Loucy (cell line): ENCODE measurements at regions not wholly inside any gene's neighbourhood (a gene's known extent, or its start where the extent isn't known, plus 50 kb on each side); places are given as distances from the start of the nearest gene placed in this dataset.

Experiments used
- H2AFZ ChIP-seq: fragments of 200-600 bp; sonication (generic); 2 replicates; pipeline ENCODE4 v1.6.0; 2016; ENCODE audit warnings: antibody characterized with exemption, mild to moderate bottlenecking, low read length, moderate library complexity
- H3F3A ChIP-seq: fragments of 200-600 bp; 2 replicates; pipeline ENCODE4 v1.6.0; 2016; ENCODE audit warnings: antibody characterized with exemption, low read depth, mild to moderate bottlenecking
- H3K27me3 ChIP-seq: fragments of 200-600 bp; sonication (generic); 2 replicates; pipeline ENCODE4 v1.6.1; 2014; ENCODE audit warnings: low read length, mild to moderate bottlenecking; ENCODE audit not compliant: insufficient read depth, poor library complexity, severe bottlenecking
- H3K36me3 ChIP-seq: fragments of 200-600 bp; sonication (generic); 2 replicates; pipeline ENCODE4 v1.6.1; 2016; ENCODE audit warnings: low read length; ENCODE audit not compliant: insufficient read depth
- H3K4me1 ChIP-seq: fragments of 200-600 bp; sonication (generic); 2 replicates; pipeline ENCODE4 v1.5.1; 2014; ENCODE audit warnings: low read length, mild to moderate bottlenecking; ENCODE audit not compliant: insufficient read depth, poor library complexity, severe bottlenecking
- H3K4me2 ChIP-seq: fragments of 200-600 bp; sonication (generic); 2 replicates; pipeline ENCODE4 v1.6.0; 2014; ENCODE audit warnings: antibody characterized with exemption, low read length, low read depth, mild to moderate bottlenecking; ENCODE audit not compliant: poor library complexity, severe bottlenecking
- H3K4me3 ChIP-seq: fragments of 200-600 bp; sonication (generic); 2 replicates; pipeline ENCODE4 v1.5.1; 2014; ENCODE audit warnings: low read length, mild to moderate bottlenecking, mixed read lengths; ENCODE audit not compliant: poor library complexity, severe bottlenecking
- H3K79me2 ChIP-seq: fragments of 200-600 bp; sonication (generic); 2 replicates; pipeline ENCODE4 v1.6.1; 2014; ENCODE audit warnings: low read length; ENCODE audit not compliant: insufficient read depth
- H3K9ac ChIP-seq: fragments of 200-600 bp; sonication (generic); 2 replicates; pipeline ENCODE4 v1.6.0; 2014; ENCODE audit warnings: mild to moderate bottlenecking, low read depth, low read length, moderate library complexity; ENCODE audit not compliant: poor library complexity, severe bottlenecking
- H3K9me2 ChIP-seq: fragments of 200-600 bp; sonication (generic); replicated peaks from 2 replicates; pipeline ENCODE4 v1.6.1; 2016; ENCODE audit warnings: low read depth, low read length, mixed read lengths
- H3K9me3 ChIP-seq: fragments of 200-600 bp; sonication (generic); 2 replicates; pipeline ENCODE4 v1.6.1; 2014; ENCODE audit warnings: mild to moderate bottlenecking, antibody characterized with exemption, low read length, low read depth; ENCODE audit not compliant: insufficient read depth
- H4K20me1 ChIP-seq: fragments of 200-600 bp; sonication (generic); 2 replicates; pipeline ENCODE4 v1.6.0; 2014; ENCODE audit warnings: antibody characterized with exemption, low read length, mild to moderate bottlenecking; ENCODE audit not compliant: insufficient read depth, poor library complexity, severe bottlenecking
- EZH2phosphoT487 ChIP-seq: fragments of 200-600 bp; IDR thresholded peaks from 2 replicates; pipeline ENCODE4 v1.6.1; 2018; ENCODE audit warnings: antibody characterized with exemption, mild to moderate bottlenecking, moderate library complexity, borderline replicate concordance
- TF ChIP-seq, protein P1 (sequence below): fragments of 200-600 bp; sonication (generic); conservative IDR thresholded peaks from 2 replicates; pipeline ENCODE4 v1.5.1; 2014; ENCODE audit warnings: mild to moderate bottlenecking, antibody characterized with exemption, low read length

DNA sequence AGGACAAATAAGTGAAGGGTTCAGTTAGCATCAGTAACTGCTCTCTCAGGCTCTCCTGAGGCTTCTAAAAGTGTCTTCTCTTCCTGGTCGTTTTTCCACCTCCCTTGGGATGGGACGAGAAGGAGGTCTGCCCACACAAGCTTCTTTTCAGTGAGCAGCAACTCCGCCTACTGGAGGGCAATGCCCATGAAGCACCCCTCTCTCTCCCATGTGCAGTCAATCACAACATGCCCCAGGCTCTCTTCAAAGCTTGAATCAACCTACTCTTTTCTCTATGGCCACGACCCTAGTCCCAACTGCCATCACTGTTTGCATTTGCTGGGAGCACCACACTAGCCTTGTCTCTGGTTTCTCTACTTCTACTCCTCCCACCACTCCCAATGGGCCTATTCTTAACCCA lies 135.6 kb downstream of the RPS24 start:
- H3K9me3 ChIP-seq = no peaks in the 10 kb centered on the region
- H3K4me1 ChIP-seq = no peaks in the 10 kb centered on the region
- H2AFZ ChIP-seq = no peak overlapping the region
- TF ChIP-seq, protein P1, sequence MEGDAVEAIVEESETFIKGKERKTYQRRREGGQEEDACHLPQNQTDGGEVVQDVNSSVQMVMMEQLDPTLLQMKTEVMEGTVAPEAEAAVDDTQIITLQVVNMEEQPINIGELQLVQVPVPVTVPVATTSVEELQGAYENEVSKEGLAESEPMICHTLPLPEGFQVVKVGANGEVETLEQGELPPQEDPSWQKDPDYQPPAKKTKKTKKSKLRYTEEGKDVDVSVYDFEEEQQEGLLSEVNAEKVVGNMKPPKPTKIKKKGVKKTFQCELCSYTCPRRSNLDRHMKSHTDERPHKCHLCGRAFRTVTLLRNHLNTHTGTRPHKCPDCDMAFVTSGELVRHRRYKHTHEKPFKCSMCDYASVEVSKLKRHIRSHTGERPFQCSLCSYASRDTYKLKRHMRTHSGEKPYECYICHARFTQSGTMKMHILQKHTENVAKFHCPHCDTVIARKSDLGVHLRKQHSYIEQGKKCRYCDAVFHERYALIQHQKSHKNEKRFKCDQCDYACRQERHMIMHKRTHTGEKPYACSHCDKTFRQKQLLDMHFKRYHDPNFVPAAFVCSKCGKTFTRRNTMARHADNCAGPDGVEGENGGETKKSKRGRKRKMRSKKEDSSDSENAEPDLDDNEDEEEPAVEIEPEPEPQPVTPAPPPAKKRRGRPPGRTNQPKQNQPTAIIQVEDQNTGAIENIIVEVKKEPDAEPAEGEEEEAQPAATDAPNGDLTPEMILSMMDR = no peak
- no peak for TF ChIP-seq EZH2phosphoT487
- no peak overlapping the region for H3K9ac ChIP-seq
- H3F3A ChIP-seq = no peaks in the 10 kb centered on the region
- no peaks in the 10 kb centered on the region for H3K36me3 ChIP-seq
- H3K79me2 ChIP-seq = no peaks in the 10 kb centered on the region
- no peak overlapping the region for H3K4me2 ChIP-seq
- no peaks in the 10 kb centered on the region for H3K9me2 ChIP-seq
- no peaks in the 10 kb centered on the region for H3K27me3 ChIP-seq
- no peak overlapping the region for H3K4me3 ChIP-seq
- H4K20me1 ChIP-seq = no peaks in the 10 kb centered on the region

DNA sequence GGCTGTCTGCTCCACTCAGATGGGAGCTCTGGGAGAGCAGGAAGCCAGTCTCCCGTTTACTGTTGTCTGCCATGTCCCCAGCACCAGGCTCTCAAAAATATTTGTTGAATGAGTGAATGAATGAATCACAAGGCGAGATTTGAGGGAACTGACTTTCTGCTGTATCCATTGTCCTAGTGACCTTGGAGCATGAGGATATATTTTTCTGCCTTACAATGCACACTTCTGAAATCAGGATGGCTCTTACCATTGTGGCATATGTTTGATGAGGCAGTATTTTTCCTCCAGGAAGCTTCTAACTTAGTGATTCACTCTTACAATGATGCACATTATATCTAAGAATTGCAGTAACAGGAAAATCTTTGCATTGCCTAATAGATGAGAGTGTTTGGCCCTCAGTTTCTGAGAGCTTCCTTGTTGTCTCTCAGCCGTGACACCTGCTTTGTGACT lies 136.4 kb downstream of the RPS24 start:
- TF ChIP-seq, protein P1 = no peak
- no peak for TF ChIP-seq EZH2phosphoT487
- Histone ChIP-seq H3F3A (no peaks in the 10 kb centered on the region), H3K4me1 (no peaks in the 10 kb centered on the region), H3K36me3 (no peaks in the 10 kb centered on the region), H3K9me2 (no peaks in the 10 kb centered on the region), H3K4me2 (no peak overlapping the region), H3K79me2 (no peaks in the 10 kb centered on the region), H2AFZ (no peak overlapping the region), H4K20me1 (no peaks in the 10 kb centered on the region), H3K27me3 (no peaks in the 10 kb centered on the region), H3K9me3 (no peaks in the 10 kb centered on the region), H3K4me3 (no peak overlapping the region), H3K9ac (no peak overlapping the region)

DNA sequence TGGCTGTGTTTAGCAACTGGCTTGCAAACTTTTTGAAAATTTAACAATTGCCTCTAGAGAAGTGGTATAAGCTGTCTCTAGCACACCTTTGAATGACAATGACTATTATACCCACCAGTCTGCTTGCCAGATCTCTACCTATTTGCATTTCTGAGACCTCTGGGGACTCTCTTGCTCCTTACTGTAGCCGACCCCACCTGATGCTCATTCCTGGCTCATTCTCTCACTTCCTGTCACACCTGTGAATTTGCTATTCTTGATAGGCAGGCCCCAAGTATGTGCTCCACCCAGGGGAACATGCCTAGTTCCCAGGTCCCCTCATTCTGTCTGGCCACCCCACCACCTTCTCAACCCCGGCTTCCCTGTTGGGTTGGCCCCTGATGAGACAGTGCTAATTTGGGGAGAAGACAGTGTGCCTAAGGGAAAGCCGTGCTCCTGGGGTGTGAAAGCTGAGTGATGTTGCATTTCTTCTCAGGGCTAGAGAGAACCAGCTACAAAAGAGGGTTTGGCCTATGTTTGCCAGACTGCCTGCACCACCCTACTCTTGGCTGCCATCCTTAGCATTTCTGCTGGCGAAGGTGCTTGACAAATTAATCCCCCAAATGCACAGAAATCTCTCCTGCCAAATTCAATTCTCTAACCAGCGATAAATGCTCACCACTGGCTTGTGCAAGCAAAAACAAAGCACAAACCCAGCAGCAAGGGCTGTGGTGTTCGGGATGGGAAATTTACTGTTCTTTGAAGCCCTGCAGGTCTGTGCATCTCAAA lies 138.2 kb downstream of the RPS24 start:
- no peaks in the 10 kb centered on the region for H3K9me2 ChIP-seq
- no peak overlapping the region for H3K9ac ChIP-seq
- no peak overlapping the region for H3K4me3 ChIP-seq
- no peaks in the 10 kb centered on the region for H3K9me3 ChIP-seq
- H2AFZ ChIP-seq = no peak overlapping the region
- H3K27me3 ChIP-seq = no peaks in the 10 kb centered on the region
- H3K79me2 ChIP-seq = no peaks in the 10 kb centered on the region
- no peak for TF ChIP-seq EZH2phosphoT487
- TF ChIP-seq, protein P1 = no peak
- peaks cover 7% of the 10 kb centered on the region for H3K4me1 ChIP-seq
- H4K20me1 ChIP-seq = no peaks in the 10 kb centered on the region
- H3K36me3 ChIP-seq = no peaks in the 10 kb centered on the region
- no peak overlapping the region for H3K4me2 ChIP-seq
- H3F3A ChIP-seq = no peaks in the 10 kb centered on the region
